Neural cell (in vitro differentiated cells): ENCODE measurements at regions not wholly inside any gene's neighbourhood (a gene's known extent, or its start where the extent isn't known, plus 50 kb on each side); places are given as distances from the start of the nearest gene placed in this dataset.

Experiments used
- EP300 ChIP-seq: fragments of 450-650 bp; conservative IDR thresholded peaks from 2 replicates; pipeline ENCODE4 v1.6.1; 2014; ENCODE audit warnings: antibody characterized with exemption, mild to moderate bottlenecking, moderate library complexity; ENCODE audit not compliant: poor library complexity, severe bottlenecking
- MXI1 ChIP-seq: fragments of 450-650 bp; conservative IDR thresholded peaks from 2 replicates; pipeline ENCODE4 v1.6.1; 2014; ENCODE audit warnings: antibody characterized with exemption, mild to moderate bottlenecking; ENCODE audit not compliant: poor library complexity, severe bottlenecking
- POLR2AphosphoS5 ChIP-seq: IDR thresholded peaks from 2 replicates; pipeline ENCODE4 v1.6.1; 2012
- RAD21 ChIP-seq: fragments of 450-650 bp; conservative IDR thresholded peaks from 2 replicates; pipeline ENCODE4 v1.6.1; 2014; ENCODE audit warnings: antibody characterized with exemption, mild to moderate bottlenecking, moderate library complexity
- TAF1 ChIP-seq: IDR thresholded peaks from 2 replicates; pipeline ENCODE4 v1.6.1; 2012; ENCODE audit warnings: low read depth
- TF ChIP-seq, protein P1 (sequence below): fragments of 450-650 bp; IDR thresholded peaks from 2 replicates; pipeline ENCODE4 v1.5.1; 2014; ENCODE audit warnings: antibody characterized with exemption, mild to moderate bottlenecking, moderate library complexity; ENCODE audit not compliant: poor library complexity, severe bottlenecking

DNA sequence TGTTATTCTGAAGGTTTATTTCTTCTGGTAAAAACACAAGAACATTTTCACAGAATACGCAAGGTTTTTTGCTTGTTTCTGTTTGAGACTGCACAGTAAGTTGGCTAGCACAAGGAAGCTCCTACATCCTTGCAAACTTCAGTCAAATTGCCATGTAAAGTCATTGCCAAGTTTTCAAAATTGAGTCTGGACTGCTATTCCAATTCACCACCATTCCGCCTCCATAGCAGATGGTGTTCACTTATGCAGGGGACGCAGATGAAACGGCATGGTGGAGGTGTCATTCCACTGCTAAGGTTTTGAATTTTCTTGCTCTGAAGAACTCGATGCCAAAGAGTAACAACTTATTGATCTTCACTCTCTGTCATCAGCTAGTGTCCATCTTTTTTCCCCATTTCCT, 303.9 kb upstream of the SYT1 start:
- TF ChIP-seq, protein P1, sequence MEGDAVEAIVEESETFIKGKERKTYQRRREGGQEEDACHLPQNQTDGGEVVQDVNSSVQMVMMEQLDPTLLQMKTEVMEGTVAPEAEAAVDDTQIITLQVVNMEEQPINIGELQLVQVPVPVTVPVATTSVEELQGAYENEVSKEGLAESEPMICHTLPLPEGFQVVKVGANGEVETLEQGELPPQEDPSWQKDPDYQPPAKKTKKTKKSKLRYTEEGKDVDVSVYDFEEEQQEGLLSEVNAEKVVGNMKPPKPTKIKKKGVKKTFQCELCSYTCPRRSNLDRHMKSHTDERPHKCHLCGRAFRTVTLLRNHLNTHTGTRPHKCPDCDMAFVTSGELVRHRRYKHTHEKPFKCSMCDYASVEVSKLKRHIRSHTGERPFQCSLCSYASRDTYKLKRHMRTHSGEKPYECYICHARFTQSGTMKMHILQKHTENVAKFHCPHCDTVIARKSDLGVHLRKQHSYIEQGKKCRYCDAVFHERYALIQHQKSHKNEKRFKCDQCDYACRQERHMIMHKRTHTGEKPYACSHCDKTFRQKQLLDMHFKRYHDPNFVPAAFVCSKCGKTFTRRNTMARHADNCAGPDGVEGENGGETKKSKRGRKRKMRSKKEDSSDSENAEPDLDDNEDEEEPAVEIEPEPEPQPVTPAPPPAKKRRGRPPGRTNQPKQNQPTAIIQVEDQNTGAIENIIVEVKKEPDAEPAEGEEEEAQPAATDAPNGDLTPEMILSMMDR = no peak
- TF ChIP-seq RAD21 (no peak), EP300 (no peak), POLR2AphosphoS5 (no peak), MXI1 (no peak), TAF1 (no peak)
